GM18508 (cell line): ENCODE measurements at regions not wholly inside any gene's neighbourhood (a gene's known extent, or its start where the extent isn't known, plus 50 kb on each side); places are given as distances from the start of the nearest gene placed in this dataset.
"Not testable (repeated sequence)": the region's sequence is repeated elsewhere in the genome, so short reads cannot be mapped to it uniquely, and the experiment has no call there.

ENCODE experiments used
- ATAC-seq: cut with Tn5 transposase; IDR thresholded peaks from one replicate; pipeline ENCODE4 v1.9.1; 2021; ENCODE audit warnings: moderate number of reproducible peaks; ENCODE audit not compliant: insufficient read depth, unreplicated experiment

DNA sequence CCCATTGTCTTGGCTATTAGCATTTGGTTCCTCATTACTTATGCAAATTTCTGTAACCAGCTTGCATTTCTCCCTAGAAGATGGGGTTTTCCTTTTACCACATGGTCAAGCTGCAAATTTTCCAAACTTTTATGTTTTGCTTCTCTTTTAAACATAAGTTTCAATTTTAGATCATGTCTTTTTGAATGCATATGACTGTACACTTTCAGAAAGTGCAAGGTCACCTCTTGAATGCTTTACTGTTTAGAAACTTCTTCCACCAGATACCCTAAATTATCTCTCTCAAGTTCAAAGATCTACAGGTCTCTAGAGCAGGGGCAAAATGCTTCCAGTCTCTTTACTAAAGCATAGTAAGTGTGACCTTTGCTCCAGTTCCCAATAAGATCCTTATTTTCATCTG, 837.6 kb upstream of the NXPH2 start:
- no peak for ATAC-seq

DNA sequence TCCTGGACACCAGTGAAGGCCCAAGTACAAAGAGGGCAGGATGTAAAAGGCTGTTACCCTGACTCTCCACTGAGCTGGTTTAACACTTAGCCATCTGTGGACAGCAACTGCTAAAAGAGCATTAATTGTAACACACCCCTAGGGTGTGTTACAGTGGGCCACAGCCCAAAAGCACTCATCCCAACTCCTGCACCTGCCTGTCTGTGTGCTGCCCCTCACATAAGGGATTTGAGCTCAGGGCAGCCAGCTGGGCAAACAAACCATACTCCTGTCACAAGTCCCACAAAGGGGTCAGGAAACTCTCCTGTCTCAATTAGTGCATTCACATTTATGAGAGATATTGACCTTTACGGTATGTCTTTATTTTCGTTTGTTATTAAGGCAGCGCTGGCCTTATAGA, 833.1 kb upstream of the NXPH2 start:
- ATAC-seq, result no peak

DNA sequence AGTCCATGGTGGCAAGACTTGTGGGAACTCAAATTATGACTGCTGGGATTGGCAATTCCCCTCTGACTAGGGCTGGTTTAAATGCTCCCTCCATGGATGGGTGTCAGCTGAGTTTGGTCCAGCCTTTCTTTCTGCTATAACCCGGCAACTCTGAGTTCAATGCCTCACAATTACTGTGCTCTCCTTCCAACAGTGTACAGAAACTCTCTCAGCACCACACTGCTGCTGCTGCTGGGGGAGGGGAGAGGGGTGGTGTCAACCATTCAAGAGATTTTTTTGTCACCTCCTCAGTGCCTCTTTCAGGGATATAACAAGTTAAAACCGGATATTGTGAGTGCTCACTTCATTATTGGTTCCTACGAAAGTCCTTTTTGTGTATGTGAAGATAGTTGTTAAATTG, 830.3 kb upstream of the NXPH2 start:
- ATAC-seq, result no peak

DNA sequence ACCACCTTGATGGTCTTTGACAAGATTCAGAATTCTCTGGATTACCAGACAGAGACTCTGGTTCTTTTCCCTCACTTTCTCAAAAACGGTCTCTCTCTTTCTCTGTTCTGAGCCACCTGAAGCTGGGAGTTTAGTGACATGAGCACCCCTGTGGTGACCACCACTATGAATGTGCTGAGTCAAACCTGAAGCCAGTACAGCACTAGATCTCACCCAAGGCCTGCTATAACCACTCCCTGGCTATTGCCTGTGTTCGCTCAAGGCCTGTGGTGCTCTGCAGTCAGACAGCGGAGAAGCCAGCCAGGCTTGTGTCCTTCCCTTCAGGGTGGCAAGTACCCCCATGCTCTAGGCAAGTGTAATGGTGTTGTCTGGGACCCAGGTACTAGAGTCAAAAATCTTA, 828.9 kb upstream of the NXPH2 start:
- ATAC-seq, result no peak

DNA sequence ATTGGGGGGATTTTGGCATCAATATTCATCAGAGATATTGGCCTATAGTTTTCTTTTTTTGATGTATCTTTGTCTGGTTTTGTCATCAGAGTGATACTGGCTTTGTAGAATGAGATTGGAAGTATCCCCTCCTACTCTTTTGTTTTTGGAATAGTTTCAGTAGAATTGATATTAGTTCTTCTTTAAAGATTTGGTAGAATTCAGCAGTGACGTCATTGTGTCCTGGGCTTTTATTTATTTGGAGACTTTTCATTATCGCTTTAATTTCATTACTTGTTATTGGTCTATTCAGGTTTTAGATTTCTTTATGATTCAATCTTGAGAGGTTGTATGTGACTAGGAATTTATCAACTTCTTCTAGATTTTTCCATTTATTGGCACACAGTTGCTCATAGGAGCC, 825.5 kb upstream of the NXPH2 start:
- ATAC-seq, result no peak

DNA sequence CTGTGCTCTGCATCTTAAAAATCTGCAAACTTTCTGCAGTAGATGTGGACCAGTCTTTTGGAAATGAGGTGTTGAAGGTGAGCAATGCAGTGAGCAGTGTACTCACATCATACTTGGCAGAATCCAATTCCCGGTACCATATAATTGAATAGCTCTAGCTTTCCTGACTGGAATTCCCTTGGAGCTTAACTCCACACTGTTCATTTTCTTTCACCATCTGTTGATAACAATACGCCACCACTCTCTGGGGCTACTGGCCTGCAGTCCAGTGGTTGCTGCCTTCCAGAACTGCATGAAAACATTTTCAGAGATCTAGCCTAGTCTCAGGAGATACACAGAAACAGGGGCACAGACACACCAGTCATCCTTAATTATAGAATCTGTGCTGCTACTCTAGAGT, 820.0 kb upstream of the NXPH2 start:
- no peak for ATAC-seq

DNA sequence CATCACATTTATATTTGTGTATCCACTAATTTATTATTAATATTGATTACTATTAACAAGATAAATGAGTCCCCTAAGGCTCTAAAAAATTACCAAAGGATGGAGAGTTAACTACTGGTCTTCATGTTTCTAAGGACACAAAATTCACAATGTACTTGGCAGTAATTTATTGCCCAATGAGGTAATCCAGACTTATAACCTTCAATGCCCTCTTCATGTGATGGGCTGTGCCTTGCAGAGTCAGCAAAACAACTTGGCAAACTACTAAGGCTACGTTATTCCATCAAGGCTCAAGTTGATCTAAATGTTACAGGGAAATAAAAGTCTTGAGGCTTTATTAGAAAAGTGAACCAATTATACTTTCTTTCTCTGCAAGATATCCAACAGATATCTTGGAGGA, 804.9 kb upstream of the NXPH2 start:
- no peak for ATAC-seq

DNA sequence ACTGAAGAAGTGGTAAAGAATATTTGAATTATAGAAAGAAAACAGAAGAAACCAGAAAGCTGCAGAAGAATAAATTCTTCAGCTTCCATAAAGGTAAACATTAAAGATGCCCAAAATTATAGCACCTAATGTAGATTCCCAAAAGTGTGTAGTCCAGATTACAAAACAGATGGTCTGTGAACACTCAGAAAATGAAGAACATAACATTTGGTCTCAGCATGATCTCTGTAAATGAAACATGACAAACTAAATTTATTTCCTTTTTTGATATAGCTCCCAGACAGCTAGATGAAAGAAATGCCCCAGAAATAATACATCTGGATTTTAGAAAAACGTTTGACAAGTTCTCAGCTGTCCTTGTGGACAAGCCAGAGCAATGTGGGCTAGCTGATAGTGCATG, 794.2 kb upstream of the NXPH2 start:
- no peak for ATAC-seq

DNA sequence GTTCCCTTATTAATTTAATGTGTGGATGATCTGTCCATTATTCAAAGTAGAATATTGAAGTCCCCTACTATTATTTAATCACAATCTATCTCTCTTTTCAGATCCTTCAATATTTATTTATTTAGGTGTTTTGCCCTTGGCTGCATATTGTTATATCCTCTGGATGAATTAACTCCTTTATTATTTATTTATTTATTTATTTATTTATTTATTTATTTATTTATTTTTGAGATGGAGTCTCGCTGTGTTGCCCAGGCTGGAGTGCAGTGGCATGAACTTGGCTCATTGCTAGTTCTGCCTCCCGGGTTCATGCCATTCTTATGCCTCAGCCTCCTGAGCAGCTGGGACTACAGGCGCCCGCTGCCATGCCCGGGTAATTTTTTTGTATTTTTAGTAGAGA, 776.6 kb upstream of the NXPH2 start:
- ATAC-seq, result no peak

DNA sequence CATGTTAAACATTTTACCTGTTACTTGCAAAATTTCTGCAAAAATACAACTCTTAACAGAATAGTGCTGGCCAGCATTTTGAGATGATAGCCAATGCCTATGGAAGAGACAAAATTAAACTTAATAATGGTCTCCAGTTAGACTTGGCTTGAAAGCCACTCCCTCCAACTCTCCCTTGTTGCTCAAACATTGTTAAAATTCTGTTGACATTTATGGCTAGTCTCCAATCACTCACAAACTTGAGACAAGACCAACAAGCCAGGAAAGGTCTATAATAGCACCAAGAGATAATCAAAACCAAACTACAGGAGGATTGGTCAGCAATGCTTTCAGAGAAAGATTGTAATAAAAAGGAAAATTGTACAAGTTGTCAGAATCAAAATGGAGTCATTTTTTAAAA, 770.7 kb upstream of the NXPH2 start:
- no peak for ATAC-seq

DNA sequence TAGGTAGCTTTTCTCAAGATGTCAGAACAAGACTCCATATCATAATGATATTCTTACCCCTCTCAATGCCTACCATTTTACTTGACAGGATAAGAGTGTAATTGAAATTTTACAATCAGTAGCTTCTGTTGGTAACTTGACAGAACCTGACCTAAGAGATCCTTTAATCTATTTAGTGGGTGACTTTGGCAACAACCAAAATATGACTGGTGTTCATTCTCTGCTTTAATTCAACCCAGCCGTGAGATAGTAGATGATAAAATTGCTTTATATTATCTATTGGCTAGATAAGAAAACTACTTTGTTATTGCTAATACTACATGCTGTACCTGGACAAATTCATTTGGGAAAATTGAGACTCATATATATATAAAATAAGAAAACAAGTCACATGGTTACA, 770.2 kb upstream of the NXPH2 start:
- no peak for ATAC-seq

DNA sequence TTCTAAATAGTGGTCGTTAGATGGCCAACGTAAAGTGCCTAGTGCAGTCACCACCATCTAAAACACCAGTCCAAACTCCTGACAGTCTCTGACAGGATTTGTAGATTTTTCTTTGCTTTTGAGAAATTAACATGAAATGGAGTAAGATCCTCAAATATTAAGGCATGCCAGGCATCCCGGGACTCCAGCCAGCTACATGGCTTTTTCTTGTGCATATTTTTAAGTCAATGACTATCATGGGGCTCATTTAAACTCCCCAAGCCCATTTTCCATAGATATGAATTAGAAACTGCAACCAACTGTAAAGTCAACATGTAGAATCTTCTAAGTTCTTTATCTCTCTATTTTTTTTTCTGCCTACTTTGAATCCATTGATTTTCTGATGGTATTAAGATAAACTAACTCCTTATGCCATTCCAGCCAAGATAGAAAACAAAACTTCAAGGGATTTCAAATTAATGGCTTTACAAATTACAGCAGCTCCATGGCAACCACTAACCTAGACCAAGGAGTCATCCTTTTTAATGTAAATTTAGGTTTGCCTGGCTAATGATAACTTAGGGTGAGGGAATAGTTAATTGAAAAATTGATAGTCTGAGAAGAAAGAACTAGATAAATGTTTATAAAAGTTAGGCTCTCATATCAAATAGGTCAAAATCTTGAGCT, 764.1 kb upstream of the NXPH2 start:
- ATAC-seq, result no peak

DNA sequence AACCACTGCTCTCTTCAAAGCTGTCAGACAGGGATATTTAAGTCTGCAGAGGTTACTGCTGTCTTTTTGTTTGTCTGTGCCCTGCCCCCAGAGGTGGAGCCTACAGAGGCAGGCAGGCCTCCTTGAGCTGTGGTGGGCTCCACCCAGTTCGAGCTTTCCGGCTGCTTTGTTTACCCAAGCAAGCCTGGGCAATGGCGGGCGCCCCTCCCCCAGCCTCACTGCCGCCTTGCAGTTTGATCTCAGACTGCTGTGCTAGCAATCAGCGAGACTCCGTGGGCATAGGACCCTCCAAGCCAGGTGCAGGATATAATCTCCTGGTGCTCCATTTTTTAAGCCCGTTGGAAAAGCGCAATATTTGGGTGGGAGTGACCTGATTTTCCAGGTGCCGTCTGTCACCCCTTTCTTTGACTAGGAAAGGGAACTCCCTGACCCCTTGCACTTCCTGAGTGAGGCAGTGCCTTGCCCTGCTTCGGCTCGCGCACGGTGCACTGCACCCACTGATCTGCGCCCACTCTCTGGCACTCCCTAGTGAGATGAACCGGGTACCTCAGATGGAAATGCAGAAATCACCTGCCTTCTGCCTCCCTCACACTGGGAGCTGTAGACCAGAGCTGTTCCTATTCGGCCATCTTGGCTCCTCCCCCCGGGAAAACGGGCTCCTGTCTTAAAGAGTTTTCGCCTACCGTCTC, 758.3 kb upstream of the NXPH2 start:
- ATAC-seq, result not testable (repeated sequence)

DNA sequence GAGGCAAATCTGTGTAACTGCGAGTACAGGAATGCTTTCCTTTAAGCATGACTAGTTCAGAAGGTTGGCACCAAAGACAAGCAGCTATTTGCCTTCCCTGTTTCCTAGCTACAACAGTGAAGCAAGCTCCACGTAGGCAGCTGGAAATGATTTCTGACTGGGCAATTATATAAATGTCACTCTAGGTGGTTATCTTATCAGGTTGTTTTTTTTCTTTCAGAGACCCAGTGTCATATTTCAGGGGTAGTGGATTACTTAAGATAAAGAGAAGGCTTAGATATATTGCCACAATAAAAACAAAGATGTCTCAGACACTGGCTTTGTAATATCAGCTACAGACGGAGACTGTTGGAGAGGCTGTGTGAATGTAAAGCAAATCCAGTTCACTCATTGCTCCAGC, 748.9 kb upstream of the NXPH2 start:
- ATAC-seq, result no peak

DNA sequence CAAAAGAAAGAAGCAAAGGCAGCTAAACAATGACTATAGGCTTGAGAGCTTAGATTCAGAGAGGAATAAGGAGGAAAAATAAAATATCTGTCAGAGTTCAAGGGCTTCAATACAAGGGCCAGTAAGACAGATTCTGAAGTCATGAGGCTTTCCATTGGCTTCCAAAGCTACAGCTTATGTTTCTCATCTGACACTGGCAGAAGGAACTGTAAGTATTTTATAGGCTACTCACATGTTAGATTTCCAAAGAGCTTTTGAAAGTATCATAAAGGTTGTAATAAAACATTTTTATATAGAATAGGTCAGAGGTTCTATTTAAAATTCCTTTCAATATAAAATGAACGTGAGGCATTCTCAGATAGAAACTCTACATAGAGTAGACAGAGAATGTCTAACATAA, 746.6 kb upstream of the NXPH2 start:
- no peak for ATAC-seq

DNA sequence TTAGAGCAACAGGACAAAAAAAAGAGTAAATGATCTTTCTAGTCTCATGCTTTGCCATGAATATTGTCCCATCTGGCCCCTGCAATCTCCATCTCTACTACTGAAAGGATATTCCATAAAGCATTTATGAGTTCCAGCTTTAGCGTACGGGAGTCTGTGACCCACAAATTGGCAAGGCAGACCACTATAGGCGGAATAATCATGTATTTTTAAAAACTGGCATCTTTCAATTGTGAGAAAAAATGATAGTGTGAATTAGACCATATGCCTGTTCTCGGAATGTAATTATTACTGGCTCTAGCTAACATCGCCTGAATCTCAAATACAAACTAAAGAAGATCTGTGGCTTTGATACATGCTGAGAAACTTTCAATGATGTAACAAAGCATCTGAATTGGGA, 738.1 kb upstream of the NXPH2 start:
- no peak for ATAC-seq

DNA sequence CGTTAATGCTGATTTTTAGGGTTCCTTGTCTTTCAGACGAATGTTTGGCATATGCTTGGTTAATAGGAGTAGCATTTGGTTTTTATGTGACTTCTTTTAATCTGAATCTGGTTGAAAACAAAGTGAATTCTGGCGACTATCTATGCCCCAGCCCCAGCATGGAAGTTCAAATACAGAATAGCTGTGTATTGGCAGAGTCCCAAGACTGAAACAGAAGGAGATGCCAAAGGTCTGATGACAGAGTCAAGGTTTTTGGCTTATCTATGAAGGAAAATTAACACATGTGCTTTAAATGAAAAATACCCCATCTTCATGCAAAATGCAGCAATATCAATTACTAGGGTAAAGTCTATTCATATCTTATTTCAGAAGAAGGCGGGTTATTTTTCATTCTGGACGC, 734.8 kb upstream of the NXPH2 start:
- no peak for ATAC-seq

DNA sequence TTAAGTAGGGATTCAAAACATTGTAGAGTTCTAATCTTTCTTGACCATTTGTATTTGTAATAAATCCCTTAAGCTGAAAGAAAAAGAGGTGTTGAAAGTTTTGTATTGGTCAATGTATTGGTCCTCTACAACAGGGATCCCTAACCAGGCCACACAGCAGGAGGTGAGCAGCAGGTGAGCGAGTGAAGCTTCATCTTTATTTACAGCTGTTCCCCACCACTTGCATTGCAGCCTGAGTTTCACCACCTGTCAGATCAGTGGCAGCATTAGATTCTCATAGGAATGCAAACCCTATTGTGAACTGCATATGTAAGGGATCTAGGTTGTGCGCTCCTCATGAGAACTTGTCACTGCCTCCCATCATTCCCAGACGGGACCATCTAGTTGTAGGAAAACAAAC, 715.7 kb upstream of the NXPH2 start:
- no peak for ATAC-seq

DNA sequence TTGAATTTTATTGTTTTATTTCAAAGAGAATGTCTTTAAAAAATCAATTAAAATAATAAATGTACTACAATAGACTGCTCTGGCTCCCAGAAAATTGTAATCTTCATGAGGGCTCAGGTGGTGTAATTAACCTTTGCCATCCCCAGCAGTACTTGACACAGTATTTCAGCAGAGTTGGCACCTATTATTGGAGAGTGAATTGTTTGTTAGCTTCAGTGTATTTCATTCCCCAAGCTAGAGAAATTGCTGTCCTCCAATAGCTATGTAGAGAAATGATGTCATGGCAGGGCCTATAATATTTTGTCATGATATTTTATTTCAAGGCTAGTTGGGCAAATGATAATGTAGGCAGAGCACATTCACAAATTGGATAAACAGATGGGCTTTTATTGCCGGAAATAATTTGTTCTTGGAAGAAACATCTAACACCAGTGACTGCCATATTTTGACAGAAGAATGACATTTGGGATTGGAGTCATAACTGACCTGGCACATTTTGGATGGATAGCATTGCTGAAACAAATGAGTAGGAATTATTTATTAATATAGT, 712.0 kb upstream of the NXPH2 start:
- no peak for ATAC-seq

DNA sequence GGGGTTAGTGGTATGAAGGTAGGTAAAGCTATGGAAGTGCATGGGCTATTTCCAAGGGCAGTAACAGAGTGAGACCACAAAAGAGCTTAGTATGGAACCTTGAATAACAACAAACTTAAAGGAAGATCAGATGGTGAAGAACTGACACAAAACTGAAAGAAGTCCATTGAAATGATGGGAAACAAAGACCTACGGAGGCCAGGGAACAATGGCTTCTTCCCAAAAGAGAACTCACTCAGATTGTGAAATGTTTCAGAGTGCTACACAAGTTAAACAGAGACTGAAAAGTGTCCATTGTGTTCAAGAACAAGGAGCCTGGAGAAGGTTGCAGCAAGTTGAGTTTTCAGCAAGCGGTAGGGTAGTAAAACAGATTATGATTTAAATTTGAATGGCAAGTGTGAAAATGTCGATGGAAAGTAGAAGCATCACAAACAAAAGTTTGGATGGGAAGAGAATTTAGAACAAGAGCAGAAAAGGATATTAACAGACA, 700.0 kb upstream of the NXPH2 start:
- no peak for ATAC-seq

DNA sequence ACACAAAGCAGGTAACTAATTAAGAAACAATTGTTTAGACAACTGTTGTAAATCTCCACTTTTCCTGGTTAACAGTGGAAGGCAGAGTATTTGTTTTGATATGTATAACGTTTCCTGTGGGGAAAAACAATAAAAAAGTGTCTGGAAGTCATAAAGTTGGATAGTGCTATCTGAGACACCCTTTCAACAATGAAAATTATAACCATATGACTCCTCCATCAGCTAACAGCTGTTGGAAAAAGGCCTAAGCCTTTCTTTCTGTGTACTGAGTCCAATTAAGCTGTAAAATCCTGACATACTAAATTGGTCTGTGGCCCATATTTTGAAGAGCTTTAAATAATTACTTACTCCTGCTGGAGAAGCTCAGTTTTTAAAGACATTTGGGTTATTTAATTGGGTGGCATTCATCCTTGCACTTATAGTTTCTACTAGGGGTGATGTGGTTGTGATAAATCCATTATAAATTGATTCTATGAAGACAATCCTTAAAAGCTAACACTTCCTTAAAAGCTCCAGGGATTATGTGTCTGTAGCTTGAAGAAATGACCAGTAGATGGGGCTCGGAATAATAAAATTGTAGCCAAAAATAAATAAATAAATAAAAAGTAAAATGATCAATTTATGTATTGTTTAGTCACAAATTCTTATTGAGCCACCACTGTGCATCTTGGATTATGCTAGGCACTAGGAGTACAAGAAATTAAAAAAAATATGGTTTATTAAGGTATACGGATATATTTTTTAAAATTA, 698.1 kb upstream of the NXPH2 start:
- ATAC-seq, result no peak
